Neuronal stem cell (in vitro differentiated cells): ENCODE measurements at regions not wholly inside any gene's neighbourhood (a gene's known extent, or its start where the extent isn't known, plus 50 kb on each side); places are given as distances from the start of the nearest gene placed in this dataset.
"Not testable (repeated sequence)": the region's sequence is repeated elsewhere in the genome, so short reads cannot be mapped to it uniquely, and the experiment has no call there.

Source experiments
- DNase-seq: peaks from one replicate; pipeline ENCODE4 v3.0.0-alpha.2; 2013; ENCODE audit warnings: low spot score
- H2AFZ ChIP-seq: one replicate; pipeline ENCODE4 v1.6.1; 2013; ENCODE audit warnings: mild to moderate bottlenecking, low read length, inconsistent platforms
- H2AK5ac ChIP-seq: 2 replicates; pipeline ENCODE4 v1.6.1; 2013; ENCODE audit warnings: low read depth, mild to moderate bottlenecking, inconsistent platforms, low read length, moderate library complexity, mixed read lengths
- H2BK120ac ChIP-seq: 2 replicates; pipeline ENCODE4 v1.6.1; 2013; ENCODE audit warnings: low read depth, mild to moderate bottlenecking, inconsistent platforms, low read length, moderate library complexity, mixed read lengths
- H2BK12ac ChIP-seq: one replicate; pipeline ENCODE4 v1.6.1; 2013; ENCODE audit warnings: low read length, inconsistent platforms
- H2BK15ac ChIP-seq: 2 replicates; pipeline ENCODE4 v1.6.1; 2013; ENCODE audit warnings: mild to moderate bottlenecking, low read length, inconsistent platforms, mixed read lengths
- H2BK5ac ChIP-seq: one replicate; pipeline ENCODE4 v1.6.1; 2013; ENCODE audit warnings: inconsistent platforms, mild to moderate bottlenecking, low read length, moderate library complexity
- H3K14ac ChIP-seq: one replicate; pipeline ENCODE4 v1.6.1; 2013; ENCODE audit warnings: low read length, inconsistent platforms
- H3K18ac ChIP-seq: 2 replicates; pipeline ENCODE4 v1.6.1; 2013; ENCODE audit warnings: low read length, inconsistent platforms
- H3K23ac ChIP-seq: 2 replicates; pipeline ENCODE4 v1.6.1; 2013; ENCODE audit warnings: low read depth, mild to moderate bottlenecking, mixed read lengths, low read length, inconsistent platforms; ENCODE audit not compliant: poor library complexity
- H3K27ac ChIP-seq: replicated peaks from 3 replicates; pipeline ENCODE4 v1.5.1; 2013; ENCODE audit warnings: low read length, inconsistent platforms
- H3K27me3 ChIP-seq, 3 experiments: 2 replicates each; pipeline ENCODE4 v1.6.1; 2013; ENCODE audit warnings: low read length in 3 of 3, mild to moderate bottlenecking in 2 of 3, inconsistent platforms in 1 of 3, low read depth in 1 of 3, mixed read lengths in 1 of 3, moderate library complexity in 1 of 3; ENCODE audit not compliant: control insufficient read depth in 3 of 3, insufficient read depth in 3 of 3
- H3K36me3 ChIP-seq, 2 donors: replicated peaks in 1 of 2; 2 replicates each; pipeline ENCODE4 v1.6.1; 2013; ENCODE audit warnings: low read length in 2 of 2; ENCODE audit not compliant: control insufficient read depth in 2 of 2, insufficient read depth in 2 of 2
- H3K4ac ChIP-seq: 2 replicates; pipeline ENCODE4 v1.6.1; 2013; ENCODE audit warnings: inconsistent platforms, mild to moderate bottlenecking, low read length, moderate library complexity
- H3K4me1 ChIP-seq, 2 donors: 1 replicate in 1 of 2; 2 replicates in 1 of 2; pipeline ENCODE4 v1.6.1; 2013; ENCODE audit warnings: low read length in 2 of 2, low read depth in 1 of 2; ENCODE audit not compliant: control insufficient read depth in 2 of 2, insufficient read depth in 1 of 2
- H3K4me2 ChIP-seq: one replicate; pipeline ENCODE4 v1.6.1; 2013; ENCODE audit warnings: mild to moderate bottlenecking, low read length, inconsistent platforms; ENCODE audit not compliant: insufficient read depth, poor library complexity, severe bottlenecking
- H3K4me3 ChIP-seq, 2 donors: 2 replicates each; pipeline ENCODE4 v1.5.1; 2013; ENCODE audit warnings: low read length in 2 of 2, mild to moderate bottlenecking in 2 of 2, inconsistent platforms in 1 of 2, moderate library complexity in 1 of 2
- H3K79me1 ChIP-seq: one replicate; pipeline ENCODE4 v1.6.1; 2013; ENCODE audit warnings: low read depth, mild to moderate bottlenecking, inconsistent platforms, low read length, moderate library complexity
- H3K9ac ChIP-seq: one replicate; pipeline ENCODE4 v1.6.1; 2013; ENCODE audit warnings: mild to moderate bottlenecking, low read depth, low read length, inconsistent platforms; ENCODE audit not compliant: poor library complexity
- H3K9me3 ChIP-seq, 2 donors: replicated peaks in 1 of 2; 2 replicates each; pipeline versions ENCODE3 to v1.6.1; 2013; ENCODE audit warnings: low read length in 2 of 2, mild to moderate bottlenecking in 2 of 2, inconsistent platforms in 1 of 2, low read depth in 1 of 2, mixed read lengths in 1 of 2, moderate library complexity in 1 of 2; ENCODE audit not compliant: control insufficient read depth in 2 of 2, insufficient read depth in 1 of 2
- H4K8ac ChIP-seq: one replicate; pipeline ENCODE4 v1.6.1; 2013; ENCODE audit warnings: low read depth, mild to moderate bottlenecking, inconsistent platforms, low read length, moderate library complexity
- H4K91ac ChIP-seq: one replicate; pipeline ENCODE4 v1.6.1; 2013; ENCODE audit warnings: low read length, low read depth, mild to moderate bottlenecking, inconsistent platforms; ENCODE audit not compliant: poor library complexity
- WGBS, 2 donors: extraction: QIAGEN DNeasy Blood & Tissue Kit; methylation state at CpG; one replicate each; pipeline ENCODE4 v1.1.7; 2013; ENCODE audit warnings: missing lambda C conversion rate in 2 of 2, mixed read lengths in 1 of 2; ENCODE audit not compliant: insufficient read length in 2 of 2, insufficient replicate concordance in 1 of 2; ENCODE audit errors: extremely low coverage in 2 of 2; 5-methylcytosine and 5-hydroxymethylcytosine counted together

DNA sequence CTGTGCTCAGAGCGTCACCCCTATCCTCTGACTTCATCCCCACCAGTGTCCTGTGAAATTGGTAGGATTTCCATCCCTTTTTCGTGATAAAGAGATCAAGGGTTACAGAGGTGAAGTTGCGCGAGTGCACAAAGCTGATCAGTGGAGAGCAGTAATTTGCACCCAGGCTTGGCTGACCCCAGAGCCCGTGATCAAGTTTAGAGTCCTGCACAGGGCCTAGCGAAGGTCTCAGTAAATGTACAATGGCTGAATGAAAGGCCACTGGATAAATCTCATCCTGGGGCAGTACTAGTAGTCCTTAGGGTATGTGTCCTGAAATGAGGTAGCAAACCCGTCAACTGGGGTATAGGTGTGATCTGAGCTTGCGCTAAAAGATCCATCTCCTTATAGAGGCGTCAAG is 173.2 kb upstream of the CXorf66 start:
- not testable (repeated sequence) for H2BK15ac ChIP-seq, H3K4ac ChIP-seq, H4K91ac ChIP-seq, H2AFZ ChIP-seq, H3K23ac ChIP-seq, H2BK12ac ChIP-seq, H2BK5ac ChIP-seq, H3K27me3 ChIP-seq, H3K4me3 ChIP-seq, H3K9me3 ChIP-seq, H2BK120ac ChIP-seq, H3K36me3 ChIP-seq, DNase-seq, H3K14ac ChIP-seq, H3K79me1 ChIP-seq, H3K27ac ChIP-seq, H4K8ac ChIP-seq, H2AK5ac ChIP-seq, H3K9ac ChIP-seq, H3K4me2 ChIP-seq, H3K4me1 ChIP-seq, H3K18ac ChIP-seq
- WGBS, 2 donors, result no CpG with 5 or more reads among the region's 9 CpGs

DNA sequence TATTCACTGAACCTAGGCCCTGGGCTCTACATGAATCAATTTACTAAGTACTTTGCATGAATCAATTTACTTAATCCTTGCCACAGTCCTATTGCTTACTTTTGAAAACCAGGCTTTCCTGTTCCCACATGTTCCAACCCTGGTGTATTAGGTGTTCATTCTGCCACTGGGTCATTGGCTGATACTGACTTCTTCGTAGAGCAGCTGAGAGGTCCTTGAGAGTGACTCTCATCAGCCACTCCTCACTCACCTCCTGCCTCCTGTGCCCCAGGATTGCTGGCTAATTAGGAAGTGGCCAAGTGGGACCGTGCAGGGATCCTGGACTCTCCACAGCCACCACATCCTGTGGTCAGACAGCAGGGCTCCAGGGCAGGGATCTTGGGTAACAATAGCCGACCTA is 172.7 kb upstream of the CXorf66 start:
- H2AK5ac ChIP-seq, DNase-seq, H2BK12ac ChIP-seq, H3K4ac ChIP-seq, H3K36me3 ChIP-seq, H3K9me3 ChIP-seq, H3K4me1 ChIP-seq, H3K27ac ChIP-seq, H2BK5ac ChIP-seq, H4K8ac ChIP-seq, H3K9ac ChIP-seq, H3K23ac ChIP-seq, H2BK15ac ChIP-seq, H4K91ac ChIP-seq, H2BK120ac ChIP-seq, H3K4me3 ChIP-seq, H3K79me1 ChIP-seq, H3K14ac ChIP-seq, H3K4me2 ChIP-seq, H3K18ac ChIP-seq, H3K27me3 ChIP-seq, H2AFZ ChIP-seq: not testable (repeated sequence)
- no CpG with 5 or more reads among the region's 3 CpGs for WGBS, 2 donors

DNA sequence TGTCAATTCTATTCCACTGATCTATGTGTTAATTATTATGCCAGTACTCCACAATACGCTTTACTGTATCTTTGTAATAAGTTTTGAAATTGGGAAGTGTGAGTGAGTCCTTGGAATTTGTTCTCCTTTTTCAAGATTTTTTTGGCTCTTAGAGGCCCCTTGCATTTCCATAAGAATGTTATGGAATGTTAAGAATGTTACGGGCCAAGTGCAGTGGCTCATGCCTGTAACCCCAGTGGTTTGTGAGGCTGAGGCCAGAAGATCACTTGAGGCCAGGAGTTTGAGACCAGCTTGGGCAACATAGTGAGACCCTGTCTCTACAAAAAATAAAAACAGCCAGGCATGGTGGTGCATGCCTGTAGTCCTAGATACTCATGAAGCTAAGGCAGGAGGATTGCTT is 167.6 kb upstream of the CXorf66 start:
- Histone ChIP-seq H4K8ac (no peak overlapping the region), H3K4me1 (no peaks in the 10 kb centered on the region), H4K91ac (no peak overlapping the region), H3K4me2 (no peak overlapping the region), H2BK120ac (no peak overlapping the region), H2BK15ac (no peak overlapping the region), H3K14ac (no peak overlapping the region), H3K4me3 (no peak overlapping the region), H3K36me3 (no peaks in the 10 kb centered on the region), H2BK12ac (no peak overlapping the region), H3K4ac (no peak overlapping the region), H2AK5ac (no peak overlapping the region), H3K23ac (no peak overlapping the region), H3K27ac (no peak overlapping the region), H3K9ac (no peak overlapping the region), H3K27me3 (no peaks in the 10 kb centered on the region), H3K18ac (no peak overlapping the region), H3K9me3 (no peaks in the 10 kb centered on the region), H2BK5ac (no peak overlapping the region), H2AFZ (no peak overlapping the region), H3K79me1 (no peaks in the 10 kb centered on the region)
- DNase-seq, result no peak
- no CpG with 5 or more reads among the region's 2 CpGs for WGBS, 2 donors

DNA sequence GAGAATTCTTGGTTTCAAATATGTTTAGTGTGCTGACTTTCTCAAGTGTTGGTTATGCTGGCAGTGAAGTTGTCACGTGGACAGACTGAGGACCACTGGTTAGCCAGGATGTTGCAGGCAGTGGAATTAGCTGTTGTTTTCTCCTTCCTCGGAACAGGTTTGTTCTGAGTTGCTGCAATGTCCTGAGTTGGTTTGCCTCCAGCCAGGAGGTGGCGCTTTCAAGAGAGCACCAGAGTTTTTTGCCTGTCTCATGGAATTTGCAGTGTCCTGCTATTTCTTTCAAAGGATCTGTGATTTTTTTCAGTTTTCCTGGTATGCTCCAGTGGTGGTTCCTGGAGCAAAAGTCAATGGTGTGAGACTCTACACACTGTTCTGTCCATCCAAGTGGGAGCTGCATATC is 158.1 kb upstream of the CXorf66 start:
- no peak overlapping the region for H3K9ac ChIP-seq
- WGBS, 2 donors, result no CpG with 5 or more reads among the region's 3 CpGs
- no peak overlapping the region for H2BK120ac ChIP-seq
- H3K23ac ChIP-seq, result no peak overlapping the region
- H3K18ac ChIP-seq, result no peak overlapping the region
- H3K4ac ChIP-seq, result no peak overlapping the region
- H3K79me1 ChIP-seq, result no peaks in the 10 kb centered on the region
- H2BK5ac ChIP-seq, result no peak overlapping the region
- no peak overlapping the region for H2BK12ac ChIP-seq
- no peak overlapping the region for H3K14ac ChIP-seq
- H4K8ac ChIP-seq, result no peak overlapping the region
- H3K27me3 ChIP-seq, result no peaks in the 10 kb centered on the region
- no peak overlapping the region for H4K91ac ChIP-seq
- no peaks in the 10 kb centered on the region for H3K9me3 ChIP-seq
- H3K4me2 ChIP-seq, result no peak overlapping the region
- no peak overlapping the region for H2AK5ac ChIP-seq
- no peak overlapping the region for H3K27ac ChIP-seq
- no peak overlapping the region for H3K4me3 ChIP-seq
- H3K36me3 ChIP-seq, result no peaks in the 10 kb centered on the region
- no peaks in the 10 kb centered on the region for H3K4me1 ChIP-seq
- H2AFZ ChIP-seq, result no peak overlapping the region
- H2BK15ac ChIP-seq, result no peak overlapping the region
- DNase-seq, result no peak
